Neural cell (in vitro differentiated cells): ENCODE measurements at regions not wholly inside any gene's neighbourhood (a gene's known extent, or its start where the extent isn't known, plus 50 kb on each side); places are given as distances from the start of the nearest gene placed in this dataset.

Source experiments
- EP300 ChIP-seq: fragments of 450-650 bp; conservative IDR thresholded peaks from 2 replicates; pipeline ENCODE4 v1.6.1; 2014; ENCODE audit warnings: antibody characterized with exemption, mild to moderate bottlenecking, moderate library complexity; ENCODE audit not compliant: poor library complexity, severe bottlenecking
- EZH2 ChIP-seq: fragments of 200-600, 300-800 bp; shearing (Covaris generic), sonication (generic); IDR thresholded peaks from 2 replicates; pipeline ENCODE4 v1.6.1; 2014; ENCODE audit warnings: antibody characterized with exemption, low read length, borderline replicate concordance, mild to moderate bottlenecking; ENCODE audit not compliant: insufficient read depth, poor library complexity, severe bottlenecking
- POLR2AphosphoS5 ChIP-seq: IDR thresholded peaks from 2 replicates; pipeline ENCODE4 v1.6.1; 2012
- TAF1 ChIP-seq: IDR thresholded peaks from 2 replicates; pipeline ENCODE4 v1.6.1; 2012; ENCODE audit warnings: low read depth
- TF ChIP-seq, protein P1 (sequence below): fragments of 450-650 bp; IDR thresholded peaks from 2 replicates; pipeline ENCODE4 v1.5.1; 2014; ENCODE audit warnings: antibody characterized with exemption, mild to moderate bottlenecking, moderate library complexity; ENCODE audit not compliant: poor library complexity, severe bottlenecking

DNA sequence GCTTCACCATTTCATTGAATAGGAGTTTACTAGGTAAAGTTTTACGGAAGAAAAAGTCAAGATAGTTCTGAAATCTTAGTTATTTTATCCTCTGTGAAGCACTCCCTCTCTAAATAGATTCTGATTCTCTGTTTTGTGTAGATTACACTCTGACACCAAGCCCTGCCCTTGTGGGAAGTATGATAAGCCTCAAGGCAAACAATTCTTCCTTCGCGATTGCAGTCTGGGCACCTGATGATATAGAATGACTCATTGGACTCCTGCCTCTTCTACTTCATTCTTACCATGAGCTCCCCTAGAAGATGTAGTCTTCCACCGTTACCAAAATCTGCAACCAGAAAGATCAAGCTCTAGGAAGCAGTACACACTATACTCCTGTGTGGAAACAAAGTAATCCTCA, 626.9 kb upstream of the PTGER4 start:
- TF ChIP-seq EZH2 (no peak), POLR2AphosphoS5 (no peak), EP300 (no peak), TAF1 (no peak)
- TF ChIP-seq, protein P1, sequence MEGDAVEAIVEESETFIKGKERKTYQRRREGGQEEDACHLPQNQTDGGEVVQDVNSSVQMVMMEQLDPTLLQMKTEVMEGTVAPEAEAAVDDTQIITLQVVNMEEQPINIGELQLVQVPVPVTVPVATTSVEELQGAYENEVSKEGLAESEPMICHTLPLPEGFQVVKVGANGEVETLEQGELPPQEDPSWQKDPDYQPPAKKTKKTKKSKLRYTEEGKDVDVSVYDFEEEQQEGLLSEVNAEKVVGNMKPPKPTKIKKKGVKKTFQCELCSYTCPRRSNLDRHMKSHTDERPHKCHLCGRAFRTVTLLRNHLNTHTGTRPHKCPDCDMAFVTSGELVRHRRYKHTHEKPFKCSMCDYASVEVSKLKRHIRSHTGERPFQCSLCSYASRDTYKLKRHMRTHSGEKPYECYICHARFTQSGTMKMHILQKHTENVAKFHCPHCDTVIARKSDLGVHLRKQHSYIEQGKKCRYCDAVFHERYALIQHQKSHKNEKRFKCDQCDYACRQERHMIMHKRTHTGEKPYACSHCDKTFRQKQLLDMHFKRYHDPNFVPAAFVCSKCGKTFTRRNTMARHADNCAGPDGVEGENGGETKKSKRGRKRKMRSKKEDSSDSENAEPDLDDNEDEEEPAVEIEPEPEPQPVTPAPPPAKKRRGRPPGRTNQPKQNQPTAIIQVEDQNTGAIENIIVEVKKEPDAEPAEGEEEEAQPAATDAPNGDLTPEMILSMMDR = no peak
